NCI-H128 (cell line): ENCODE measurements at regions not wholly inside any gene's neighbourhood (a gene's known extent, or its start where the extent isn't known, plus 50 kb on each side); places are given as distances from the start of the nearest gene placed in this dataset.
"Not testable (repeated sequence)": the region's sequence is repeated elsewhere in the genome, so short reads cannot be mapped to it uniquely, and the experiment has no call there.

Source experiments
- DNase-seq: peaks from one replicate; lab custom pipeline; 2025; ENCODE audit not compliant: unreplicated experiment; lab: John Stamatoyannopoulos, UW

DNA sequence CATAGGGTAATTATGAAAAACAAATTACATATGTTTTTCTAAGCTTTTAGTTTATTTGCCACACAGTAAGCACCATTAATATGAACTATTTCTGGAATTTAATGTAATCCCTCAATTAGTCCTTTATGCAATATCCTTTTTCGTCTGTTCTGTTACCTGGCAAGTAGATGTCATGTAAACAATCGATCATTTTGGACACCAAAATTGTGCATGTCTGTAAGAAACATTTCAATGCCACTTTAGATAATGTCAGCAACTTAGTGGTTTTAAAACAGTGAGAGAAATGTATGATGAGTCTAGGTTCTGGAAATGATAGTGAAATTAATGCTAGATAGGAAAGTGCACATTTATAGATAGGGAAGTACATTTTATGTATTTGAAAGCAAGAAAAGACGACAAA lies 986.6 kb downstream of the ZPLD1 start:
- DNase-seq, result no peak

DNA sequence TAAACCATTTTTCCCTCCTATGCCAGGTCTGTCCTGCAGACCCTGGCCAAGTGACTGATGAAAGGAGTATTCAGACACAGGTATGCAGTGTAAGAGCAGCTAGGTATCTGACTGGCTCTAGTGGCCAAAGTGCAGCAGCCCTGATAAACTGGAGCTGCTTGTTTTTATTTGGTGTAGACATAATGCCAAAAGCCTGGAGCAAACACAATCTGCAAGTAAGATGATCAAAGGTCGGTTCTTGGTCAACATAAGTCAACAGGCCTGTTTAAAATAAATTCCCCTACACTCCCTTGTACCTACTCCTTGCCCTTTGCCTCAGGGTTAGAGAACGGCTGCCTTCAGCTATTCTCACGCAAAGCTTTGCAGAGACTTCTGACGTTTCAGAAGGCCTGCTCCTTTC lies 1003.1 kb downstream of the ZPLD1 start:
- DNase-seq, result no peak

DNA sequence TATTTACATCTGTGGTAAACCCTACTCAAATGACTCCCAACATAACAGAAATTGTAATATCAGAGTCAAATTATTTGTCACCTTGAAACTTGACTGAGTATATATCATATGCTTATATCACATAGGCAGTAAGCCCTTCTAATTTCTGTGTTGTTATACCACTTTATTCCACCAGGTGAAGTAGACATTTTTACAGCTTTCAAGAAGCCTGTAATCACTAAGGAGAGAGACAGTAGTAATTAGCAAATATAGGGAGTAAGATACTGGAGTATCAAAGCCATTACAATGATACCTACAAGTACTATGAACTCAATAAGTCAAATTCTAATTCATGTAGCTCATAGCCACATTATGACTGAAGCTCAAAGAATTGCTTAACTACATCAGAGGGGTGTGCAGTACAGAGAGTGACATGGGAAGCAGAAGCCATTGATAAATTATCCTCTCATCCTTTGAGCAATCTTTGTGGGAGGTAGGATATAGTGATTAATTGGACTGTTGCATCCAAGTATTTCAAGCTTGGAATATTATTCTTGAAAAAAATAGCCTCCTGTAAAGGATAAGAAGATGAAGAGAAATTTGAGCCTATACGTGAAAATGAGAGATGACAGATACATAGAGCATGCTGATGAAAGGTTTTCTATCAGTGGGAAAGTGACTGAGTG lies 1005.9 kb downstream of the ZPLD1 start:
- no peak for DNase-seq

DNA sequence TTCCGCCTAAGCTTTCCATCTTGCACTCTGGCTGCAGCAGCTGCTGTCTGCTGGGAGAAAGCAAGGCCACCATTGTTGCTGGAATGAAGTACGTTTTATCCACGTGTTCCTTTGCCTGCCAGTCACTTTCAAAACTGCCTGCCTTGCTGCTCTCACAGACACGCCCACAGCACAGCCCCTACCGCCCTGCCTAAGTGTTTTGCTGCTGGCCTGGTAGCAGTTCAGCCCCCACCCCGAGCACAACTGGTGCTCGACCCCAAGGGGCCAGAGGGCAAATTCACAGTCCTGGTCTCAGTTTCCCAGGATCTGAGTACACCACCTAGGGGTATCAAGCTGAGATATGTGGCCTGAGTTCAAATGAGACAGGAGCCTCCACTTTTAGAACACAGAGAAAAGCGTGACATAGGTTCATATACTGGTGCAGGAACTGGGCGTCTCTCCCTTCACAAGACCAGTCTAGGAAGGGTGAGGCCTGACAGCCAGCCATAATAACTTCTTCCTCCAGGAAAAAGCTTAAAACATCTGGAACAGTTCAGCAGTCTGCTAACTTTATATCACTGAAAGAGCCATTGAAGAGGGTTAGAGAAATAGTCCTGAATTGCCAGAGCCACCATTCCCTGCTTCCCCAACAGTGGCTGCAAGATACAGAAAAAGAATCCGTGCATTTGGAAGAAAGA lies 1012.3 kb downstream of the ZPLD1 start:
- DNase-seq, result no peak

DNA sequence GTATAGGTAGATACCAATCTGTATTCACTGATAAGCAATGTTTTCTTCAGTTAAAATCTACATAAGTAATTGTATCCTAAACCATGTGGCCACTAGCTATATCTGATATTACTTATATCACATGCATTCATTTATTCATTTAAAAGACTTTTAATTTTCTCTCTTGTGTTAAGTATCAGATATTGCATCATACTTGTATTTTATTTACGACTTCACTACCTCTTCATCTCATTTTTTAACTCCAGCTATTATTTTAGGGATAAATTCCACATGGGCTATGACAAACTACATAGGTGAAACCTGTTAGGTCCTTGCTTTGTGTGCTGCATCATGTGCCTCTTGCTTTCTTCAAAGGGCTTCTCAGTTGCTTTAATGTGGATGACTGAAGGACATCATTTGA lies 1018.3 kb downstream of the ZPLD1 start:
- DNase-seq, result no peak

DNA sequence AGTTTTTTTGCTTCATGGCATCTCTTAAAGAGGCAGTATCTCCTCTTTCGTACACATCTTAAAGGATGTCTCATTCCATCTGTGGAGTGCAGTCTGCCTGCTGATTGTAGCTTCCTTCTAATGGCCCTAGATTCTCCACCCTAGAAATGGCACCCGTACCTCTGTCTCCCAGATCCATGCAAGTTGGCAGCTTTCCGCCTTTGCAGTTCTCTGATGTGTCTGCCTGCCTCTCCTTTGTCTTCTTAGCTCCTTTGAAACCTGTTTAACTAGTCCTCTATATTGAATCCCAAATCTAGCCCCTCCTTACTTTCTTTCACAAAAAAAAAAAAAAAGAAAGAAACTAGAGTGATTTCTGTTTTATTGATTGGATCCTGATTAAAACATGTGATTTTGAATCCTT lies 1025.0 kb downstream of the ZPLD1 start:
- no peak for DNase-seq

DNA sequence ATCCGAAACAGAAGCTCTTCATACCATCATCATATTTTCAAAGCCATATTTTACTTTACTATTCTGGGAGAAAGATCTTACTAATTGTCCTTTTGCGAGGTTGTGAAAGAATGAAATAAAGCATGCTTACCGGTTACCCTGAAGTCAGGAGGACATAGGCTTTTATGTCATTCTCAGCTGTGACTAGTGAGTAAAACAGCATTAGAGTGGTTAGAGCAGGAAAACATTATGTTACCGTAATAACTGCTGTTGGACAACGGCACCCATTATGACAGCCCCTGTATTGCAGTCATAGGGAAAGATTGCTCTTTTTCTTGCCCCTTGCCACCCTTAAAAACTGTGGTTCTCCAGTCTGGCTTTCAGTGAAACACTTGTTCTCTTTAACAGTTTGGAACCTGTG lies 1035.7 kb downstream of the ZPLD1 start:
- no peak for DNase-seq

DNA sequence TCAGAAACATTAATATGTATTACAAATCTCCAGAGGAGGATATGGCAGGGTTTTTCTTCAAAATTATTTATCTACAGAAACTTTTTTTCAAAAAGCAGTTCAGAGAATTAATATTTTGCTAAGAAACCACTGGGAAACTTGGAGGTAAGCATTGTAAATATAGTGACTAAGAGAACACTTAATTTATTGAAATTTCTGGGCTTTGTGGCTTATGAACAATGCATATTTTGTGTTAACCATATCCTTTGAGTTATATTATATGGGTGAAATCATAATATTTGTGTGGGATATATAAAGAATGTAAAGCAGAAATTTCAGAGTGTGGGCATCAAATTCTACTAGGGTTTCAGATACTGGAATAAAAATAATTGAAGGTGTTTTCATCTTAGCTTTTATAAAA lies 1059.2 kb downstream of the ZPLD1 start:
- no peak for DNase-seq

DNA sequence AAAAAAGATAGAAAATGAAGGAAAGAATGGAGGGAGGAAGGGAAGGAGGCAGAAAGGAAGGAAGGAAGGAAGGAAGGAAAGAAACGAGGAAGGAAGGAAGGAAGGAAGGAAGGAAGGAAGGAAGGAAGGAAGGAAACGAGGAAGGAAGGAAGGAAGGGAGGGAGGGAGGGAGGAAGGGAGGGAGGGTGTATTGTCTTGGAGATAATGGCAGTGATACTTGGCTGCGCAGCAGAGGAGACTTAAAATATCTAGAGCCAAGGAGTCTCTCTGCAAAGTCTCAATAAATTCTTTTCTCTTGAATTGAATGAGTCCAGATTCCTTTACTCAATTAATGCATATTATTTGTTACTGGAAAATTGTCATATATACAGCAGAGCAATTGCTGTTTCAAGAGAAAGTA lies 1059.7 kb downstream of the ZPLD1 start:
- no peak for DNase-seq

DNA sequence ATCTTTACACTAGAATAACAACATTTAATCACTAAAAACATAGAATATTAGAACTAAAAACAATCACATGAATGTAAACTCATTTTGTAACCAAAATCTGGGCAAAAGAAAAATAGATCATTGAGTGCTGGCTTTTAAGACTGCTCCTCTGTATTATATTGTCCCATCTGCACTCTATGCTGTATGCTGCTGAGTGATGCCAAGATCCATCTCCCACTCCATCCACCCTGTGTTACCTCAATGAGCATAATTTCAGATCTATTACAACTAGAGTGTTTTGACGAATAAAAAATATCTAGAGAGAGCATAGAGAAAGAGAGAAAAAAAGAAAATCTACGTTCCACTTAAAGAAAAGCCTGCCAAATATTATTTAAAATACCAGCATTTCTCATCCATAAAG lies 1060.4 kb downstream of the ZPLD1 start:
- no peak for DNase-seq

DNA sequence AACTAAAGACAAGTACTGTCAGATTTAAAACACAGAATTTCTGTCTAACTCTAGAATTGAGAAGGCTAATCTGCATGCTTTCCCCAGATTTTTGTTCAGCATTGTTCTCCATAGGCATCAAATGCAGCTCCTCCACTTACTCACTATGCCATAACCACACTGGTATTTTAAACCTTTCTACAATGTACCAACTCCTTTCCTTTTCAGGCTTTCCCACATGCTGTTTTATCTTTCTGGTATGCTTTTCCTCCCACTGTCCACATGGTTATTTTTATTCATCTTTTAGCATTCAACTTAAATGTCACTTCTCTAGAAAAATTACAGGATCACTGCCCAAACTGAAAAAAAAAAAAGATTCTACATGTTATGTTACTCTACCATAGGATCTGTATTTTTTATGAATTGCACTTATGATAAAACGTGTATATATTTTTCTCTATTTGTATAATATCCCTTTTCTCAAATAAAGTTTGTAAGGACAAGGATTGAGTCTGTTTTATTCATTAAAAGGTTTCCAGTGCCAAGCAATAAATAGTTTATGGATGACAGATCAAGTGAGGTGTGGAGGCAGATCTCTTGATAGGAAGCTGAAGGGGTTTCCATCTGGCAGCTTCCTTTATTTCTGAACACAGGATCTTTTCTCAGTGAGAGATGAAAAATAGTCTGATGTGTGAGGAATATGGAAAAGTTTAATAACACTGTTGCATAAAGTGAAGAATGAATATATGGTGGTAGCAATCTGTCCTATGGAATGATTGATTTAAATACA lies 1064.5 kb downstream of the ZPLD1 start:
- DNase-seq, result no peak

DNA sequence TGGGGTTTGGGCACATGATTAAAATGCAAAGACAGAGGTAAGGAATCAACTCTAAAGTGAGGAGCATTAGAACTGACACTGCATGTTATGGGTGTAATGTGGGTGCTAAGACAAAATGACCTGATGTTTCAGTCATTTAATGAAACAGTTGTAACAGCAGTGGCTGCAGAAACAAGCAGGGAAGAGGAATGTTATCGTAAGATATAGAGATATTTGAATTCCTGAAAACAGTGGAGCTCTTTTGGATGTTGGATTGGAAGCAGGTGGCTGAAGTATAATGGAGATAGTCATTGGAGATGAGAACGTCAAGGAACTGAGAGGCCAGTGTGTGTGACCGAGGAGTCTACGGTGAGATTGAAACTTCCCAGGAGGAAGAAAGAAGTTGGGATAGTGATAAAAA lies 1065.2 kb downstream of the ZPLD1 start:
- no peak for DNase-seq

DNA sequence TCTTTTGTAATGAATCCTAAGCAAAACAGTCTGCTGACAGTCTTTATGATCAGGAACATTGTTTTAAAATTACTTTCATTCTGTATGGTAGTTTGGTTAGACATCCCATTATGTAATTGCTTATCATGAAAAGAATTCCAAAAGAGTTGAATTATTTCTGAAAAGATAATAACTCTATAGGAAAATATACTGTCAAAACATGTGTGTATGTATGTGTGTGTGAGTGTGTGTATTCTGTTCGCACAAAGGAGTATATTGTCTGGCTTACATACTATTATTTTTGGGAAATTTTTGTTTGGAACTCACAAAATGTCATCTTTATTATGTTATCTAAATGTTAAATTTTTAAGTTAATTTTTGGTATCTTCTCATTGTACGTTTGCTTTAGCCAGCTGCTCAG lies 1075.9 kb downstream of the ZPLD1 start:
- no peak for DNase-seq

DNA sequence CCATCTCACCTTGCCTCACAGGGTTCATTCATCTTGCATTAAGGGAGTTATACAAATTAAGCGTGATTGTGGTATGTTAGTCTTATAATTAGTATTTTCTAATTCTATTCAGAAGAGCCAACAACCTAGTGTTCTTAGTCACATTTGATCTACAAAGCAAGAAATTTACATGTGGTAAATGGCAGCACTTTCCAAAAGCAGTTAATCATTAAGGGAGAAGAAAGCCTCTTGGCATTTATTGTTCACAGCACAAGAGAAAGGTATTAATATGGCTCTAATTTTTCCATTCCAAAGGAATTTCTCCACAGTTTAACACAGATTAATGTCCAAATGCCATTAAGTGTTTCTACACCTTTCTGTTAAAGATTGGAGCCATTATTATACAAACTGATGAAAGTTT lies 1077.1 kb downstream of the ZPLD1 start:
- no peak for DNase-seq

DNA sequence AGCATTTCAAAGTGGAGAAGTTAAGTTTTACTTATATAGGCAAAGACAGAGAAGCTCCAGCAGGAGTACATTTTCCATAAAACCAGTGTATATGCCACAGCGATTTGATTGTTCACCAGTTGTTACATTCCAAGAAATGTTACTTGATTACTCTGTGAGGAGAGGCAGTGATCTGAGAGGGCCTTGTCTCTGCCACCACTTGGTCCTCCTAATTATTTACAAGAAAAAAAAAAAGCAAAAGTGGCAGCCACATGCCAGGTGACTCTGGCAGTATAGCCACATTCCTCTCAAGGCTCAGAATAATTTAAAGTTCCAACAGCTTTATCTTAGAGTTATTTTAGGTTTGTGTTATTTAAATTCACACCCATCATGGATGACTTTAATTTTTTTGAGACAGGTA lies 1077.8 kb downstream of the ZPLD1 start:
- no peak for DNase-seq

DNA sequence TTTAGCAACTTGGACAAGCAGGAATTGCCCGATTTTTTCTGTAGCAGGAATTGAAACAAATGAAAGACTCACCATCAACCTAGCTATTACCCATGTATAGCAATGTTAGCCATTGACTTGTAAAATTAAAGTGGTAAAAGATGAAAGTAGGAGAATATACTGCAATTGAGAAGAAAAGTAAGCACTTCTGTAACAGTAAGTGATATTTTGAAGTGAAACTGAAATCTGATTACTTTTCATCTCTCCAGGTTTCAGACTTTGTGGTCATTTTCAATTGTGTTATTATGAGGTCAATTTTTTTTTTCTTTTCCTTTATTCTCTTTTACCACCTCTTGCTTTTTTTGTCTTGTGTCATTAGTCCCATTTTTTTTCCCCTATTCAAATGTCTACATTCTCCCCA lies 1078.2 kb downstream of the ZPLD1 start:
- DNase-seq, result no peak

DNA sequence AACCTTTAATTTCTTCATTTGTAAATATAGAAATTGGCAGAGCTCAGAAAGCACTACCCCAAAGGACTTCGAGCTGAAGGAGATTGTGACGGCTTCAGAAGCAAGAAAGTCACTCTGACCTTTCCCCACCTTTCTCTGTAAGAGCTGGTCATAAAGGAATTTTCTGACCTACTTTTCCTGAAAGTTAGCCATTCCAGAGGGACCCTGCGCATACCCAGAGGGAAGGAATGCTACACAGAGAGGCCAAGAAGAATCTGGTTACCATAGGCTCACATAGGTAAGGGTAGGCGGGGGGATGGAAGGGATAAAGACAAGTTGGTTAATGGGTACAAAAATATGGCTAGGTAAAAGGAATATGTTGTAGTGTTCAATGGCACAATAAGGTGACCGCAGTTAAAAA lies 1080.3 kb downstream of the ZPLD1 start:
- DNase-seq, result no peak

DNA sequence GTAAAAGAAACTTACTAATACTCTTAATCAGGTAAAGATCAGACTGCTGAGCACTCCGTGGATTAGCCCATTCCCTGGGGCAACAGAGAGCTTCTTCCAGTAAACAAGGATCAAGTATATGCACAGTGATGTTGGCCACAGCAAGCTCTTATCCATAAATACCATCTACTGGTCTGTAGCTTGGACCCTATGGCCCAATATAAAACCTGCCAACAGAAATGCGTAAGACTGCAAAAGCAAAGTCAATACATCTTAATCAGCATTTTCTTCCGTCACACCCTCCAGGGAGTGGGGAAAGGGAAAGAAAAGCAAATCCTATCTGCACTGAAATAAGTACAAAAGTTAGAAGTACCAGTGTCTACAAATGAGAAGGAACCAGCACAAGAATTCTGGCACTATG lies 1082.1 kb downstream of the ZPLD1 start:
- DNase-seq, result no peak

DNA sequence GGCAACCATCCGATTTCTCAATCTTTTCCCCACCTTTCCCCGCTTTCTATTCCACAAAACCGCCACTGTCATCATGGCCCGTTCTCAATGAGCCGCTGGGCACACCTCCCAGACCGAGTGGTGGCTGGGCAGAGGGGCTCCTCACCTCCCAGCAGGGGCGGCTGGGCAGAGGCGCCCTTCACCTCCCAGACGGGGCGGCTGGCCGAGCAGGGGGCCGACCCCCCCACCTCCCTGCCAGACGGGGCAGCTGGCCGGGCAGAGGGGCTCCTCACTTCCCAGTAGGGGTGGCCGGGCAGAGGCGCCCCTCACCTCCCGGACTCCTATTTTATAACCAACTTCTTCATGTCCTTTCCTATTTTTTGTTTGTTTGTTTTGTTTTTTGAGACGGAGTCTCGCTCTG lies 1096.5 kb downstream of the ZPLD1 start:
- not testable (repeated sequence) for DNase-seq

DNA sequence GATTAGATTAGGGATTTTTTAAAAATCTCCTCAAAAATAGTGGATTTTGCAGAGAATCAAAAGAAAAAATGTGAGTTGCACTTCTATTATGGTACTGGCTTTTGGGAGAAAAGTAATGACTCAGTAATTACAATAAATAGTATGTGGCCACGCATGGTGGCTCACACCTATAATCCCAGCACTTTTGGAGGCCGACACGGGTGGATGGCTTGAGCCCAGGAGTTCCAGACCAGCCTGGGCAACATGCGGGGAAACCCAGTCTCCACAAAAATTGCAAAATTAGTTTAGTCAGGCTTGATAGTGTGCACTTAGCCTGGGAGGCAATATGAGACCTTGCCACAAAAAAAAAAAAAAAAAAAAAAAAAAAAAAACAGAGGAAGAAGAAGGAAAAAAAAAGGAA lies 1098.2 kb downstream of the ZPLD1 start:
- no peak for DNase-seq

DNA sequence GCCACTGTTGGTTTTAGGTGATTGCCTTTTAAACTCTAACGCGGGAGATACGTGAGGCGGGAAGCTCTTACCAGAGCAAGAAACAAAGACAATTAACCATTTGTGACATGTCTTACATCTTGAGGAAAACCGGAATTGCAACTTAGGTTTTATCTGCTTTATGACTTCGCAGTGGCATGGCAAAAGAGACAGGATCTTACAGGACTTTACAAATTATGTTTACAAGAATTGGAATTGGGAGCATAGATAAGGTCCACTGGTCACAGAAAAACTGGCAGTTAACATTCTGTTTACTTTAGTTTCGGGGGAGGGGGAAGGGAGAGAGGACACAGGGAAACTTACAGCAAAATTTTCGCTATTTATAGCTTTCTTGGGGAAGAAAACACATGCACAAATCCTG lies 1119.6 kb downstream of the ZPLD1 start:
- DNase-seq, result no peak

DNA sequence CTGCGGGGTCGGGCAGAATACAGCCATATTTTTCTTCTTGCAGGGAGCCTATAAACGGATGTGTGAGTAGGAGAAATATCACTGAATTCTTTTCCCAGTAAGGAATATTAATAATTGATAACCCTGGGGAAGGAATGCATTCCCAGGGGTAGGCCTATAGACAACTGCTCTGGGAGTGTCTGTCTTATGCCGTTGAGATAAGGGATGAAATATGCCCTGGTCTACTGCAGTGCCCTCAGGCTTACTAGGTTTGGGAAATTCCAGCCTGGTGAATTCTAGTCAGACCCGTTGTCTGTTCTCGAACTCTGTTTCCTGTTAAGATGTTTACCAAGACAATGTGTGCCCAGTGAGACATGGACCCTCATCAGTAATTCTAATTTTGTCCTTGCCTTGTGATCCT lies 1129.3 kb downstream of the ZPLD1 start:
- DNase-seq, result not testable (repeated sequence)
